ENCODE measurements at regions not wholly inside any gene's neighbourhood (a gene's known extent, or its start where the extent isn't known, plus 50 kb on each side); places are given as distances from the start of the nearest gene placed in this dataset.

DNA sequence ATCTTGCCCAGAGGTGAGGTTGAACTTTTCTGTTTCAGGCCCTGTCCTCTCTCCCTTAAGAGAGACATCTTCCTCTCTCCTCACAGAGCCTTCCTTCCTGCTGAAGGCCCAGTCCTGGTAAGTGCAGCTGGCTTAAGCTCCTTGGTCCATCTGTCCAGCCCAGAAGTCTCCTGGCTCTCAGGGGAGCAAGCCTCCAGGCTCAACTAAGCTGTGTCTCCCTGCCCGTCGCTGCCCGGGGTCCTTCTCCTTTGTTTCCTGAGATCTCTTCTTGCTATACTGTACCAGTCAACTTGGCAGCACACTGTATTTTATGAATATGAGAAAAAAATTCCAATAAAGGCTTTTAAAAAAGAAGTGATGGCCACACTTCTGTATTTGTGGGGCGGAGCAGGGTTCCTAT lies 77.4 kb downstream of the KCNF1 start:
- ATAC-seq, result no peak
- H3K36me3 ChIP-seq, result no peaks in the 10 kb centered on the region
- no peak overlapping the region for H3K27ac ChIP-seq
- 86 to 93% methylated on average over 3 to 4 of the region's 4 CpGs for WGBS, 2 donors (ENCODE audit: low coverage in 1 of 2)
- no peaks in the 10 kb centered on the region for H3K4me1 ChIP-seq
- TF ChIP-seq POLR2A (IDR thresholded peaks at IDR 0.05) (no peak), CTCF (IDR thresholded peaks at IDR 0.05) (no peak), EP300 (IDR thresholded peaks at IDR 0.05) (no peak), POLR2AphosphoS5 (IDR thresholded peaks at IDR 0.05) (no peak)
- H3K27me3 ChIP-seq, result peaks cover 8% of the 10 kb centered on the region
- H3K4me3 ChIP-seq, result no peak overlapping the region
- H3K9me3 ChIP-seq, result no peaks in the 10 kb centered on the region

GRCh38 chr2:10989782-10990181 lies 78.0 kb downstream of the KCNF1 start:
- Histone ChIP-seq H3K4me1 (no peaks in the 10 kb centered on the region), H3K36me3 (no peaks in the 10 kb centered on the region), H3K4me3 (no peak overlapping the region), H3K27ac (no peak overlapping the region), H3K9me3 (no peaks in the 10 kb centered on the region), H3K27me3 (peaks cover 4% of the 10 kb centered on the region)
- no peak for TF ChIP-seq POLR2AphosphoS5 (IDR thresholded peaks at IDR 0.05)
- no peak for ATAC-seq
- 100% methylated on average over 2 of the region's 2 CpGs; no CpG with 5 or more reads in 1 of the 2 donors for WGBS, 2 donors (ENCODE audit: low coverage in 1 of 2)

DNA sequence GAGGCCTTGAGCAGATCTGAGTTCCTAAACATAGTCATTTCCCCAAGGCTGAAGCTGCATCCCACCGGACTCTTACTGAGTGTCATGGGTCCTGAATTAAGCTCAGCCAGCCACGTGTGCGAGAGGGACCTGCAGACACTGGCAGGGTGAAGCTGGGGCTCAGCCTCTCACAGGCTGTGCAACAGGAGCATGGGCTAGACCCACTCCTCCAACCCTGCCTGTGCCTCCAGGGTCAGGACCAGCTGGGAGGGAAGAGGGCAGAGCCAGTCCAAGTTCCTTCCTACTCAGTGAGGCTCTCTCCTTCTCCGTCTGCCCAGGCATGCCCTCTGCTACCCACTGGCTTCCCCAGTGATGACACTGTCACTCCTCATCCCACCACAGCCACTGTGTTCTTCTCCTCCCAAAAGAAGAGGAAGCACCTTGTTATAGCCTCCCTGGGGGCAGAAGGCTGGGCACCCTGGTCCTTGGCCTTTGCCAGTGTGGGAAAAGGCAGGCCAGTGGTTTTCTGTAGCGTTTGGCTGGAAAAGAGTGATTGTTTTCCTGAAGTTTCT lies 78.9 kb downstream of the KCNF1 start:
- ATAC-seq, result no peak
- H3K27me3 ChIP-seq, result peaks cover 4% of the 10 kb centered on the region
- no peak overlapping the region for H3K27ac ChIP-seq
- no peak overlapping the region for H3K4me3 ChIP-seq
- no peak for TF ChIP-seq CTCF (IDR thresholded peaks at IDR 0.05)
- H3K4me1 ChIP-seq, result no peaks in the 10 kb centered on the region
- H3K36me3 ChIP-seq, result no peaks in the 10 kb centered on the region
- 80% methylated on average over 4 of the region's 5 CpGs; no CpG with 5 or more reads in 1 of the 2 donors for WGBS, 2 donors (ENCODE audit: low coverage in 1 of 2)
- H3K9me3 ChIP-seq, result no peaks in the 10 kb centered on the region

DNA sequence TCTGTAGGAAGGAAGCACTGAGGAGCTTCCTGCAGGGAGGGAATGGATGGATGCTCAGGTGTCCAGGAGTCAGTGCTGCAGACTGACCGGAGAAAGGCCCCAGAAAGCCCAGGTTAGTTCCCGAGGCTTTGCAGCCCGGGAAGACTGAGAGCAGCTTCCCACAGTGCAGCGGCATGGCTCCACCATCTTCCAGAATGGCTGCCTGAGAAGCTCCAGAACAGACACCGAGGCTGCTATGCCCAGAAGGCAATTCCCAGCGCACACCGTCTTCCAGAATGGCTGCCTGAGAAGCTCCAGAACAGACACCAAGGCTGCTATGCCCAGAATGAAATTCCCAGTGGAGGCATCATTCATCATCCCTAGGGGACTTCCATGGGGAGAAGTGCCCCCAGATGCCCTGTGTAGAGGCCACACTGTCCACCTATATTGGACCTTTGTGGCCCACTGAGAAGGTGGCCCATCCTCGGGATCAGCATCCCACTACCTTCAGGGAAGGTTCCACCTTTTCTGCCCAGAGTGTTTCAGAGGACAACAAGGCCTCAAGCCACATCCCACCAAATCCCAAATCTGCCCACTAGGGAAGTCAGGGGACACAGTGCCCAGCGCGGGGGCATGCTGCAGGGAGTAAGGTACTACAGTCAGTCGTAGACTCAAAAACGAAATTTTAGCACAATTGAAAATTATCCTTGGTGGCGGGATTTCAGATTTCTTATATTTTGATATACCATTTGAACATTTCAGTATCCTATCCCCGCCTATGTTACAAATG lies 80.5 kb downstream of the KCNF1 start:
- Histone ChIP-seq H3K27me3 (peaks cover 4% of the 10 kb centered on the region), H3K4me1 (no peaks in the 10 kb centered on the region), H3K4me3 (no peak overlapping the region), H3K27ac (no peak overlapping the region), H3K9me3 (no peaks in the 10 kb centered on the region), H3K36me3 (no peaks in the 10 kb centered on the region)
- ATAC-seq, result no peak
- WGBS, 2 donors (ENCODE audit: low coverage in 1 of 2), result 80 to 97% methylated on average over 7 to 9 of the region's 14 CpGs
- TF ChIP-seq POLR2AphosphoS5 (IDR thresholded peaks at IDR 0.05) (no peak), CTCF (IDR thresholded peaks at IDR 0.05) (no peak), EP300 (IDR thresholded peaks at IDR 0.05) (no peak), POLR2A (IDR thresholded peaks at IDR 0.05) (no peak)

DNA sequence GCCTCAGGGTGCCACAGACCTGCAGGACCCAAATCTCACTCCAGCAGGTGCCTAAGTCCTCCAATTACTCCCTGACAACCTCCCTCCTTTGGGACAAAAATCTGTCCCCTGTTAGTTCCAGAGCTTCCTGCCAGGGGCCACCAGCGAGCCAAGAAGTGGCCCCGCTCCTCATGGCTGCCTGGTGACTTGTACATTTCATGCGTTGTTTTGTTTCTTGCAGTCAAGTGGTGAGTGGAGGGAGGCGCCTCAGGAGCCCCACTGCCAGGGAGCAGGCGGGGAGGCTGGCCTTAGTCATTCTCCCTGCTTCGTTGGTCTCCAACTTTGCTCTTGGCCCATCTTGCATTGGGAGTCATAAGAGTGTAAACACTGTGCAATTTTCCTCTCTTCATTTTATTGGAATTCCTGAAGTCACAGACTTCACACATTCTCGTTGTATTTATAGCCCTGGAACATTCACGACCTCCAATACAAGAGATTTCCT lies 81.3 kb downstream of the KCNF1 start:
- no peaks in the 10 kb centered on the region for H3K36me3 ChIP-seq
- no peak overlapping the region for H3K4me3 ChIP-seq
- TF ChIP-seq POLR2A (IDR thresholded peaks at IDR 0.05), result no peak
- no peak for TF ChIP-seq POLR2AphosphoS5 (IDR thresholded peaks at IDR 0.05)
- TF ChIP-seq CTCF (IDR thresholded peaks at IDR 0.05), result no peak
- no peak for TF ChIP-seq EP300 (IDR thresholded peaks at IDR 0.05)
- H3K27me3 ChIP-seq, result peaks cover 4% of the 10 kb centered on the region
- 0 to 8% methylated on average over 2 of the region's 8 CpGs for WGBS, 2 donors (ENCODE audit: low coverage in 1 of 2)
- H3K9me3 ChIP-seq, result no peaks in the 10 kb centered on the region
- no peak for ATAC-seq
- no peak overlapping the region for H3K27ac ChIP-seq
- H3K4me1 ChIP-seq, result no peaks in the 10 kb centered on the region

All from gastroesophageal sphincter (tissue), 4 donors.